HG03045 (cell line): ENCODE measurements at regions not wholly inside any gene's neighbourhood (a gene's known extent, or its start where the extent isn't known, plus 50 kb on each side); places are given as distances from the start of the nearest gene placed in this dataset.
A peak's percentile ranks its signal among the peaks of the same experiment; 100 is the strongest.

Source experiments
- ATAC-seq: cut with Tn5 transposase; IDR thresholded peaks from one replicate; pipeline ENCODE4 v1.9.1; 2021; ENCODE audit warnings: mild to moderate bottlenecking, moderate library complexity; ENCODE audit not compliant: unreplicated experiment

DNA sequence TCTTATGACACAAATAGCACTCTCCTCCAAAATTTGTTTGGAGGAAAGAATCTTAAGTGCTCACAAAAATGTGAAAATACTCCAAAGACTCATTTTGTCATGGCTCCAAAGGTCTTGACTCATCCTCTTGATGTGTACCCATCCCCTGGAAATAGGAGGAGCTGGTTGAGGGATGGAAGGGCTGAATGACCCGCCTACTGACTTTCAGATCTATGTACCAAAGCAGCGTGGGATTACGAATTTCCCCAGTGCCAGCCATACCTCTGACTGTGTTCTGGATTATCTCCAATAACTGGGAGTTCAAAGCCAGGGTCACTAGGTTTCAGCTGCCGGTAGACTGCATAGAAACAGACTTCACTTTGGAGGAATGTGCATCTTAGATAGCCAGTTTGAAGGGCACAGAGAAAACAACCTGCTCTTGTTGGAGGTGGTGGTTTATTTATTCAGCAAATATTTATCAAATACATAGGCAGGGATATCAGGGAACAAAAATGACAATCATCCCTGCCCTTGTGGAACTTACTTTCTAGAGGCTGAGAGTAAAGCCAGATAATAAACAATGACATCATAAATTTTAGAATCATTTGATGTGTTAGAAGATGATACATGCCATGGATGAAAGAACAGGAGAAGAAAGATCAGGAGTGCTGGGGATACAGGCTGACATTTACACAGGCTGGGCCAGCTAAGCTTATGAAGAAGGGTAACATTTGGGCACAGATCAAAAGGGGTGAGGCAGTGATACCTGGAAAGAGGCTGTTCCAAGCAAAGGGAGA is 246.6 kb downstream of the TBXT start:
- no peak for ATAC-seq

DNA sequence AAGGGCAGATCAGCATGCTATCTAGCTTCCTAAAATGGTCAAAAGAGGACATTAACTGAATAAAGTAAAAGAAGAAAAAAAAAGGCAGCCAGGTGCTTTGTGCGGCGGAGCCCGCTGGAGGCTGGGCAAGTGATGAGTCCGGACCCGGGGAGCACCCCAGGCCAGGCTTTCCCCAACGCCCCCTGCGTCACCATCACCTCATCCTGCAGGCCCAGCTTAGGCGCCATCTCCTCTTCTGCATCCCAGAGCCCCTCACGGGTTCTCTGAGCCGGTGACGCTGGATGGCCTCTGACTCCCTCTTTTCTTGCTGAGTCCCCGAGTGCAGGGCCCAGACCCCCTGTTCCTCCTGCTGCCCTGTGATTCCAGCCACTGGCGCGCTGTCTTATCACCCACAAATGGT is 250.1 kb downstream of the TBXT start:
- no peak for ATAC-seq

DNA sequence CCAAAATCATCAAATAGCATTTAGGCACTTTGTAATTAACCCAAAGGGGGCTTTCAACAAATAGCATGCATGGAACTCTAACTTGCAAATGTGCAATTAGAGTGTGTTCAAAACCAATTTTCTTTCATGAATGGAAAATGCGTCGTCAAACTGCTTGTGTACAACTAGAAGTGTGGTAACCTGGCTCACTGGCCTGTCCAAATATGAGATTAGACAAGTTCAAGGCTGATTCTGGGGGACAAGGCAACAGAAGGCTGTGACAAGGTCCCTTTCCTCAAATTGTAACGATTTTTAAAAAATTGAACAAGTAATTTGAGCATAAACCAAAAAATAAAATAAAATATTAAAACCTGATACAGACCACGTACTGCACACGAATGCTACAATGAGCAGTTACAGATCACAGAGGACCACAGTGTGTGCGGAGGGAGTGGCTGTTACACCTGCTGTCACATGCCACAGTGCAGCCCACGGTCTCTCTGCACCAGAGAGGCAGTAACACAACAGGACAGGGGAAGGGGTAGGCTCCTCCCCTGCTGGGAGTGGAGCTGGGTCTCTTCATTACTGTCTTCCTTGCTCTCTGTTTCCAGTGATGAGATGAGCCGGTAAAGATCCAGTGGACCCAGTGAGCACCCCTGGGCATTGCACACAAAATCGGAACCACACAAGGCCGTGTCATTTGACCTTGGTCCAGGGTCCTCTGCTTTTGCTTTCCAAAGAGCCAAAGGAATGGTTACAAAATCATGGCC is 252.2 kb upstream of the PDE10A start:
- ATAC-seq: no peak

DNA sequence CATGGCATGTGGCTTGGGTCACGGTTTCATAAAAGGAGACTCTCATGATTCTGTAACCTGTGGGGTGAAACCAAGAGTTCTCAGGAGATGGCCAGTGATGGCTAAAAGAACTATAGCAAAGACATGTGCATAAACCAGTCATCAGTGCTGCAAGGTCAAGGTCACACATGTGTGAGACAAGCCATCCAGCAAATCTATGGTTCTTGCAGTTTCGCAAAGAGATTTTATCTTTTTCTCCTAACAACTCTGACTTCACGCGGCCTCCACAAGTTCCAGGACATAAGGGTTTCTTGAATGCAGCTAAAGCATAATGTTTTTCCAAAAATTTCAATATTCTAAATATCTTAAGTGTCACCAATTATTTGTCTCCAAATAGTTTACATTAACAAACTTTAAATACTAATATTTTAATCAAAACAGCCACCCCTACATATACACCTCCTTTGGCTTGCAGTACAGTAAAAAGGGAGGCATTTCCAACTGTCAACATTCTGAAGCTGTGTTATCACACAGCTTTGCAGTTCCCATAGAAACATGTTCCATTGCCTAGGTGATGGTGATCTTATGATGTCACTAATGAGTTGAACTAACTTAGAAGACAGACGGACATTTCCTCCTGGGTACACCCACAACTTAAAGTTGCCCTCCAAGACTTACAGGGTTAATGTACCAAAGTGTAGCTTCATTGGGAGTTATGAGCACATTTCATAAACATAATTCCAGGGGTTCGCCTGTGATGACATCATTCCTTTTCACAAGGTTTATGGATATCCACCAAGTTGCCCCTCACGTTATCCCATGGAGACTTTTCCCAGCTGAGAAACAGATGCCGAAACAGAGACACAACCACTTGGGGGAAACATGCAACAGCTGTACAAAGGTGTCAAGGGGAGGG is 250.9 kb upstream of the PDE10A start:
- no peak for ATAC-seq

DNA sequence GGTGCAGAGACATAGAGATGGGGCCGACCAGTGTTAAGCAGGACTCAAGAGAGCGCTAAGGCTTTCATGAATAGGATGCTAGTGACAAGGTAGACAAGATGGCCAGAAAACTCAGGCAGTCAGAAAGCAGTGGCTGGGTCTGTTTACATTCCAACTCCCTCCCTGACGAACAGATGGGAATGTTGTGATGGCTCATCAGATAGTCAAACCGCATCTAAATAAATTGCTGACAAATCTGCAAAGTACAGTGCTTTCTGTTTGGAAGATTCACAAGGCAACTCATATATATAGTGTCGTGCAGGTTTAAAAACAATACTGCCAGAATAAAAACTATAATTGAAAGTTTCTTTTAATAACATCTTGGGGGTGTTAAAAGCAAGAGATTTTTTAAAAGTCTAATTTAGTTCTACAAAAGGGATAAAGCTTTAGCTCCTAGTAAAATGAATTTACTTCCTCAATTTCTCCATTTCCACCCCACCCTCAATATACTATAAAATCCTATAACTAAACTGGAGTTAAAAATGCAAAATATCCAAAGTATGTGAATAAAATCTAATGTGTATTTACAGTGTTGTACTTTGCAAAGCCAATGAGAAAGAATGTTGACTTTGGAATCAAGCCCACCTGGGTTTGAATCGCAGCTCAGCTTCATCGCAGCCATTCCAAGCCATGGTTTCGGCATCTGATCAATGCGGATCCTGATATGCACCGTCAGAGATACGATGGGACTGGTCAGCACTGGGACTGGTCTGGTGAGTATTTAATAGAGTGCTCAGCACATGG is 247.3 kb upstream of the PDE10A start:
- ATAC-seq: no peak

DNA sequence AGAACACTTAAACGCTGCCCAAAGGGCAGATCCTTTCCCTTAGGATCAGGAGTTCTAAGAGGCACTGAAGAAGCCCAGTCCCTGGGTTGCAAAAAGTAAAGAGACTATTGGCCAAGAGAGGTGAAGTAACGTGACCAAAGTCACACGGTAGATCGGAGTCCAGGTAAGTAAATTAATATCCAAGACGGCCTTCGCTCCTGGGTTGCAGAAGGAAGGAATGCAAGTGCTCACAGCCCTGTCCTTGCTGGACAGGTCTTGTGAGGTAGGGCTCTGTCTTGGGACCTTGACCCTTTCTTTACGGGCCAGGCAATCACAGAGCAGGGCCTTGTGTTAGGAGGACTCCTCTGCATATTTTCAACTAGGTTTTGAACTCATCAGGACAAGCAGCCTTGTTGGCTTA is 243.7 kb upstream of the PDE10A start:
- no peak for ATAC-seq

DNA sequence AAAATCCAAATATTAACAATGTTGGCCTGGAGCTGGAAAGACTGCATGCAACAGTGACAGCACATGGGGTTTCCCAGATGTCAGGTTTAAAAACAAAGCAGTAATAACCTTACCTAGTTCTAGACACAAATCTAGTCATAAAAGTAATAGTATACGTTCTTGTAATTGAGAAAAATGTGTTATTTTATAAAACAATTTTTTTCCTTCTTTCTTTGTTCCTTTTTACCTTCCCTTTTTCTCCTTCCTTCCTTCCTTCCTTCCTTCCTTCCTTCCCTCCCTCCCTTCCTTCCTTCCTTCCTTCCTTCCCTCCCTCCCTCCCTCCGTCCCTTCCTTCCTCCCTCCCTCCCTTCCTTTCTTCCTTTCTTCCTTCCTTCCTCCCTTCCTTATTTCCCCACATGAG is 242.7 kb upstream of the PDE10A start:
- no peak for ATAC-seq

DNA sequence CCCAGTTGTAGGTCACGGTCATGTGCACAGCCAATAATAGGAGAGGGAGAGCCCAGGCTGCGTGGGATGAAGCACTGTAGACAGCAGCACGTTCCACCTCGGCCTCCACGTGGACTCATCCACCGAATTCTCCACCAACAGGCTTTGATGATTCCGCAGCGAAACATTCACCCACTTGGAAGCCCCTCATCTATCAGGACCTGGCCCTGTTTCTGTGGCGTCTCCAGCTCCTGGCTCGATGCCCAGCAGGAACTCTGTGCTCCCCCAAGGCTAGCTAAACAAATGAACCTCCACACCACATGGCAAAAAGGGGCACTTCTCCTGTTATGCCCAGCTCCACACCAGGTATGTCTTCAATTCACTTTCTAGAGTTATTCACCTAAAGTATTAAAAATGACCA is 237.9 kb upstream of the PDE10A start:
- no peak for ATAC-seq

DNA sequence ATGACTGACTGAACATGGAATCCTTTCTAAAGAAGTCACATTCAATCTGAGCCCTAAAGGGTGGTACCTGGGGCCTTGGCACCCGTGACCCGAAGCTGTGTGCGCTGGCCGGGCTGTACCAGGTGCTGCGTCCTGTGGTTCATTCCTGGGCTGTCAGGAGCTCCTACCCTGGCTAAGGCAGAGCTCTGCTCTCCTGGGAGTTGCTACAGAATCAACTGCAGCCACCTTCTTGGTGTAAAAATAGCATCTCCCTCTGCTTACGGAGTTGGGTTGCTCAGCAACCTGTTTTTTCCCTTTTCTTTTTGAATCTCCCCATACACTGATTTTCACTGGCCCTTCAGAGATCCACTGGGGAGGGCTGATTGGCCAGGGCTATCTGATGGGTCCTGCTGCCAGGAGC is 236.6 kb upstream of the PDE10A start:
- no peak for ATAC-seq

DNA sequence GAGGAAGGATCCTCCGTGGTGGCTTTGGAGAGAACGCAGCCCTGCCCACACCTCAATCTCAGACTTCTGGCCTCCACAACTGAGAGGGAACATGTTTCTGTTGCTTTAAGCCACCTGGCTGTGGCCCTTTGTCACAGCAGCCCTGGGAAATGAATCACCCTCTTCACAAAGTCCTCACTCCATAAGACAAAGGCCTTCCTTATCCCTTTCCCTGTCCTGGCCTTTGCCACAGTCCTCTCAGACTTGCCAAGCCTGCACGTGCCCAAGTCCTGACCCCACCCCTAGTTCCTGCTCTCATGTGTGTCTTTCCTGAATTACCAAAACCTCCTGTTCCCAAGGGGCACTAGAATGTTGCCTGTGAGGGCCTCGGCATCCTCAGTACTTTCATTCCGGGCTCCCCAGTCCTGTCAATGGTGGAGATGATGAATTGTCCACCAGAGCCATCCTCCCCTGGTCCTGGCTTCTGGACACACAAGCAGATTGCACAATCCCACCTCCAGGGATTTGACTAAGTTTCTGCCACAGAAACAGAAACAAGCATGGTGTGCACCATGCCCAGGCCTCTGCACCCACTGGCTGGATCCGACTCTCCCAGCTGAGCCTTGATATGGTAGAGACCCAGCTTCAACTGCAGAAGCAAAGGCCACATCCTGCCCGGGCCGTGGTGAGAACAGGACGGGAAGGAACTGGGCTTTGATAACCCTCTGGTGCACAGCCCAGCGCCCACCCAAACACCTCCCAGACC is 232.6 kb upstream of the PDE10A start:
- ATAC-seq: no peak

DNA sequence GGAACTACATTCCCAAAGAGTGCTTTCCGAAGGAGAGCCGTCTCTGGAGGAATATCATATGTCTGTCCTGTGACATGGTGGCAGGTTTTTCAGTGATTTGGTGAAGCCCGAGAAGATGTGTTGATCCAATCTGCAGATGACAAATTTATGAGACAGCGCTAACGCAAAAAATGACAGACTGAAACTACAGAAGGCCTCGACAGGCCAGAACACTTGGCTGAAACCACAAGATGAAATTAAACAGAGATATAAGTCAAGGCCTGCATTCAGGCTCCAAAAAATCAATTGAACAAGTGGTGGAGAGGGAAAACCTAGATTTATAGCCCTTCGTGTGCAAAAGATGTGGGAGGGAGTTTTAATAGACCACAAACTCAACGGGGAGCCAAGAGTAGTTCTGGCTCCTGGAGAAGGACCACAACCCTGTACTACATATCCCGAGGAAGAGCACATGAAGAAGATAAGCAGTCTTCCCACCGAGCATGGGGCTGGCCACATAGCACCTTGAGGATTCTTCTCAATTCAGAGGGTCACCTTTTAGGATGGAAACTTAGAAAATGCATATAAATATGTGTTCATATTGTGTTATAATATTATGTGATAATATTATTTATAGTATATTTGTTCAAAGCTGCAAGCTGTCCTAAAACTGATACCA is 231.3 kb upstream of the PDE10A start:
- ATAC-seq: no peak

DNA sequence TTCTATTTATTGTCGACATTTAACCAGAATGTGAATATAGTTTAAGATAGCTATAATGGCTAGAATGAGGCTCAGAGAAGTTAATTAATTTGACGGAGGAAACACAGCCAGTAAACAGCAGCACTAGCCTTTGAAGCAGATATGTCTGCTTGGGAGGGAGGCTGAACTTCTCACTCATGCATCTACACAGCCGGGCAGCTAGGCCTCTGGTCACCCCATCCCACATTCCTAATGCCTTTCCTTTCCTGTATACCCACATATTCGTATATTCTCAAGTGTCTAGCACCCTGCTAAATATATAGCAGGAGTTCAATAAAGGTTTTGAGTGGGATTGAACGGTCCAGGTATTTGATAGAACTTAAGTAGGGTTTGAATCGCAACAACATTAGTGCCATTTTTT is 230.4 kb upstream of the PDE10A start:
- ATAC-seq: no peak

DNA sequence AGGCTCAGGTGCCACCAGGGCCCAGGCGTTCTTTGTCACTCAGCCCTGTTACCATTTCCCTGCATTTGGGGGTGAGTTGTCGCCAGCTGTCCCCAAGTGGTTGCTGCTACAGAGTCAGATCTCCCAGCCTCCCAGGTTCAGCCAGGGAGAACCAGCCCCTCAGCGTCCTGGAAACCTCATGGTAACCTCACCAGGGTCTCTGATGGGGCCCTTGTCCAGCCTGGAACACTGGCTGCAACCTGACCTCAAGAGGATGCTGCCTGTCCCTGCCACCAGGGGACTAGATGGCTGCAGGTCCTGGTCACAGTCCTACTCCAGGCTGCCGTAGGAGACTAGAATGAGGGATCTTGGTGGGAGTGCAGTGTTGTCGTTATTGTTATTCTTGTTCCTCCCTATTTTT is 228.3 kb upstream of the PDE10A start:
- ATAC-seq: no peak

DNA sequence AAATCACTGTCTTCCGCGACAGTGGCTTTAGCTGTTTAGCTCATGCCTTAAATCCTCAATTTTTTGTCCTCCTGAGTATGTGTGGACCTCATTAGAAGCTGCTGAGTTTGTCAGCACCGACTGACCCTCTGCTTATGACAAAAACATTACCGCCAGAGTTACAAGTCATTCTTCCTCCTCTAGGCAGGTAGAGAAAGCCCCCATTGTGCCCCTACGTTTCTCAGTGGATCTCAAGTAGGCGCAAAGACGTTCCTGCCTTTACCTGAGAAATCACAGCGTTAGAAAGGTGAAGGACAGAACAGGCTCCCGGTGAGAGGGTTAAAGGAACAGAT is 227.3 kb upstream of the PDE10A start:
- no peak for ATAC-seq

DNA sequence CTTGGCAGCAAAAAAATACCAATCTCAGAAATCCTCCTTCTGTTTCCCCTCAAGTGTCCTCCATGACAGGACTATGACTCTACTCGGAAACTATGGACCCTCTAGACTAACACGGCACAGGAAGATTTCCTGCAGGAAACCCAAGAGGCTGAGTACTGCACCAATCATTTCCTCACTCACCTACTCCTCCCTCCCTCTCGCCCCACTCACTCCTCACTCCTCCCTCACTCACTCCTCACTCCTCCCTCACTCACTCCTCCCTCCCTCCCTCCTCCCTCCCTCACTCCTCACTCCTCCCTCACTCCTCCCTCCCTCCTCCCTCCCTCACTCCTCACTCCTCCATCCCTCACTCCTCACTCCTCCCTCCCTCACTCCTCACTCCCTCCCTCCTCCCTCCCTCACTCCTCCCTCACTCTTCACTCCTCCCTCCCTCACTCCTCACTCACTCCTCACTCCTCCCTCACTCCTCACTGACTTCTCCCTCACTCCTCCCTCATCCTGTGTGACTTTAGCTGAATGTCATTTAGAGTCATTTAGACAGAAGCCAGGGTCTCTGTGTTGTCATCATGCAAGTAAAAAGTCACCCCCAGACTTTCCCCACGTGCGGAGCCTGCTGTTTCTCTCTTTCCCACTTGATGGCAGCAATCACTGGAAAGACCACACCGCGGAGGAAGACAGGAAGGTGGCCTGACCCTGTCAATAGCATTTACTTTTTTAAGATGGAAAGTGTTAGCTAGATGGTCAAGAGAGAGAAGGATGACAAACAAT is 226.8 kb upstream of the PDE10A start:
- no peak for ATAC-seq

DNA sequence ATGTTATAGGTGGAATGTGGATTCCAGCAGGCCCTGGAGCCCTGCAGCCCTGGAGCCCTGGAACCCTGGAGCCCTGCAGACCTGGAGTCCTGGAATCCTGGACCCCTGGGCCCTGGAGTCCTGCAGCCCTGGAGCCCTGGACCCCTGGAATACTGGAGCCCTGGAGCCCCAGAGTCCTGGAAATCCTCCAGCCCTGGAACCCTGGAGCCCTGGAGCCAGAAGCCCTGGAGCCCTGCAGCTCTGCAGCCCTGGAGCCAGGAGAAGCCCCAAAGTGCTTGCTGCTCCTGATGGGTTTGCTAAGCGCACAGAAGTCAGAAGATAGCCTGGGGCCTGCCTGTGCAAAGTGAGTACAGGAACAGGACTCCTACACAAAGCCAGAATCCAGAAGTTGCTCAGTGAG is 223.1 kb upstream of the PDE10A start:
- ATAC-seq: no peak

DNA sequence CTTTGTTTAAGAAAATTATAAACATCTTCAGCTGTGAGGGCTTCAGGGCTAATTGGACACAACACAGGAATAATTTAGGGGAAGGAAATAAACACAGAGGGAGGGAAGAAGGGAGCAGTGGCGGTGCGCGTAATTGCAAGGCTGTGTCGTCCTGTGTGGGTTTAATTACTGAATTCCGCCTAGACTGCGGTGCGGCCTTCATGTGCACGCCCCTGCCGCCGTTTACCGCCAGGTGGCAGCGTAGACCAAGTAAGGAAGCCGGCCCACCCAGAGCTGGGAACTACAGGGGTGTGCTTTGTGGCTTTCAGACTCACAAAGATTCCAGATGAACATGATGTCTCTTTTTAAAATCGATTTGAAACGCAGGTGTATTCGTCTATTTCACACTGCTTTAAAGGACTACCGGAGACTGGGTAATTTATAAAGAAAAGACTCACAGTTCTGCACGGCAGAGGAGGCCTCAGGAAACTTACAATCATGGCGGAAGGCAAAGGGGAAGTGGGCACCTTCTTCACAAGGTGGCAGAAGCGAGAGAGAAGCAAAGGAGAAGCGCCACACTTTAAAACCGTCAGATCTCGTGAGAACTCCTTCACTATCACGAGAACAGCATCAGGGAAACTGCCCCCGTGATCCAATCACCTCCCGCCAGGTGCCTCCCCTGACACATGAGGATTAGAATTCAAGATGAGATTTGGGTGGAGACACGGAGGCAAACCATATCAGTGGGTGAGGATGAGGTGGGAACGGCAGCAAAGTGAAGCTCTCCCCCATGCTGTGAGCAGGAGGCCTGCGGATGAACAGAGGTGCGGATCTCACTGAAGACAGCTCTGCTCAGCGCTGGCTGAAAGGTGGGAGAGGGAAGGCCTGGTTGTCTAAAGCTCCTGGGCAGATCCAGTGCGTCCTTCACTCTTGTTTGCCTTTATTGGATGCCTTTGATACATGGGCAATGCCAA is 222.0 kb upstream of the PDE10A start:
- ATAC-seq: peak; percentile 89
